ENCODE measurements at regions not wholly inside any gene's neighbourhood (a gene's known extent, or its start where the extent isn't known, plus 50 kb on each side); places are given as distances from the start of the nearest gene placed in this dataset.

GRCh38 chr12:45634273-45634917, 95.1 kb upstream of the ARID2 start:
- DNase-seq, result no peak

DNA sequence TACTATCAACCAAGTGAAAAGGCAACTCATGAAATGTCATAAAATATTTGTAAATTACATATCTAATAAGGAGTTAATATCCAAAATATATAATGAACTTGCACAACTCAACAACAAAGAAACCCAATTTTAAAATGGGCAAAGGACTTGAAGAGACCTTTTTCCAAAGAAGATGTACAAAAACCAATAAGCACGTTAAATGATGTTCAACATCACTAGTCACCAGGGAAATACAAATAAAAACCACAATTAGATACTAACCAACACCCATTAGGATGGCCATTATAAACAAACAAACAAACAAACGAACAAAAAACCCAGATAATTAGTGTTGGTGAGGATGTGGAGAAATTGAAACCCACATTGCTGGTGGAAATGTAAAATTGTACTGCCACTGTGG, 92.3 kb upstream of the ARID2 start:
- DNase-seq, result no peak

- DNase-seq, result no peak
Measured at GRCh38 chr12:45637706-45638105, 91.8 kb upstream of the ARID2 start.

DNA sequence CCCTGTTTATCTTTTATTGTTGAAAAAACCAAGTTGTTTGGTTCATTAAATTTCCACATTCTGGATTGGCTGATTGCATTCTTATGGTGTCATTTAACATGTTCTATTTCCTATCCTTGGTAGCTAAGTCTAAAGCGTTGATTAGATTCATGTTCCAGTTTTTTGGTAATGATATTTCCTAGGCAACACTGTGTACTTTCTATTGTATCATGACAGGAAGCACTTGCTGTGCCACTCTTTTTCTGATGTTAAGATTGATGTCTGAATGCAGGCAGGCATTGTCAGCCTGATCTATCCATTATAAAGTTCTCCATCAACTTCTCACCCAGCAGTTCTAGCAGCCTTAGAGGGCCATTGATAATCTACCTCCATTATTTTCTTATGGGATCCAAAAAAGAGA, 91.1 kb upstream of the ARID2 start:
- DNase-seq, result no peak

GRCh38 chr12:45644541-45644940, 85.0 kb upstream of the ARID2 start:
- peak in 1 of 5 experiments; percentile 21 for DNase-seq

- DNase-seq, result no peak
Measured at GRCh38 chr12:45646851-45647581, 82.5 kb upstream of the ARID2 start.

GRCh38 chr12:45648070-45648469, 81.4 kb upstream of the ARID2 start:
- DNase-seq, result no peak

- DNase-seq, result no peak
Measured at GRCh38 chr12:45651029-45651428, 78.5 kb upstream of the ARID2 start.

DNA sequence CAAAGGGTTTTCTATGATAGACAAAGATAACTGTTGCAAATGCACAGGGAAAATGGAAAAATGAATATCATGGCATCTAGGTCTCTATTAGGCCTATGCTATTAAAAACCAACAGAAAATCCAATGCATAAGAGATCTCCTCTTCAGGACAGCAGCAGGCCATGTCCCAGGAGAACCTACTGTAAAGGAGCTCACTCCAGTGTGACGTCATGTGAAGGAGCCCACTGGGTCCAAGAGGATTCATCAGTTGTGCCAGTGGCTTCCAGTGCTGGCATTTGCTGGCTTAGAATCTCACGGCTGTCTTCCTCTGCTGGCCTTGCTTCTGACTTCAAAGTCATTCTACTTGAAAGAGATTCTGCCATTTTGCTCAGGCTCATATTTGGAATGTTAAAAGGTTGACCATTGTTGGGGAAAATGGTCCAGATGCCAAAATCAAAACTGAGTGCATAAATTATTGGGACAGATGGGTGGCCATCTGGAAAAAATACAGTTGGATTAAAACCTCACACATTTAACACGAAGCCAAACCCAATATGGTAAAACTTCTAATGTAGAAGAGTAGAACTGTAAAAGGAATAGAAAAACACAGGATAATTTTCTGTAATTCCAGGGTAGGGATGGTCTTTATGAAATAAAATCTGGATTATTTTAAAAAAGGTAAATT, 75.4 kb upstream of the ARID2 start:
- no peak for DNase-seq

DNA sequence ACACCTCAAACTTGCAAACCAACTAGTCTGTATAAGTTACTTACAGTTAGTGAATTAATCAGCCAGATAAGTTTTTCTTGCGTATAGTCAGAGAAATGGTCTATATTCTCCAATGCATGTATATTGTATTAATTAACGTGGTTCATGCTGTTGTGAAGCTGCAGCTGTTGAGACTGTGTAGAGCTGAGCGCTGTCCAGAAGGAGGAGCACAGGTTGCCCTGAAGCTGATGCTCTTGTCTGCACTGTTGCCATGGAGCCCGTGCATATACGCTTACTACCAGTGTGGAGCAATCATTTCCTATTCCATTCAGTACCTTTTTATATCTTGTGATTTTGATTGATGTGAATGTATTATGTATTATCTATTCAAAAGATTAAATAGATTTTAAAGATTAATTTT, 74.3 kb upstream of the ARID2 start:
- peak in 3 of 5 experiments; percentile 41 to 82 (median 41) for DNase-seq

DNA sequence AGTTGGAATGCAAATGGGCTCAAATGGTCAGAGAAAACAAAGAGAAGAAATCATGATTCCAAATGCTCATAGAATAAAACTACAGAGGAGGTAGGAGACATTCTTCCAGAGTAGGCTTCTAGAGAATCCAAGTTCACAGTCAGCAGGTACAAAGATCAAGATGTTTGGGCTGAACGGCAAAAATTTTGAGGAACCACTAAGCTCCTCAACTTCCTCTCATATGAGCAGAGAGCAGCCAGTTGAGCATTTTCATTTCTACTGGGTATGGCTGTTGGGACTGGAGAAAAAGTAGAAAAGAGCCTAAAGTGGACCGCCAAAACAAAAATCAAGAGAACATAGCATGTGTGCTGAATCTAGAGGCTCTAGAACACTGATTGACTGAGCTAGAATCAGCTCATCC, 73.8 kb upstream of the ARID2 start:
- no peak for DNase-seq

DNA sequence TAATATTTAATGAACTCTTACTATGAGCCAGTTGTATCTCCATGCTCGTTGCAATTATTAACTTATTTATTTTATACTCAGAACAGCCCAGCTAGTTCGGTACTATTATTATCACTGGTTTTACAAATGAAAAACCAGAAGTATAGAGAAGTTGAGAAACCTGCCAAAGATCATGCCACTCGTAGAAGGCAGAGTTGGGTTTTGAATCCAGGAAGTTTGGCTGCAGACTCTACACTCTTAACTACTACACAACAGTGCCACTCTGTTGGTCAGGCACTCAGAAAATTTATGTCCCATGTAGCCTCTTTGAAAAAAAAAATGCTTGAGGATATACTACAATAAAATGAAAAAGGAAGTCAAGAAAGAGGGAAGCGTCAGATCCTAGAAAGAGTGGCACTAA, 71.5 kb upstream of the ARID2 start:
- DNase-seq, result no peak

- no peak for DNase-seq
Measured at GRCh38 chr12:45660330-45660729, 69.2 kb upstream of the ARID2 start.

GRCh38 chr12:45663455-45663854, 66.1 kb upstream of the ARID2 start:
- DNase-seq, result no peak

DNA sequence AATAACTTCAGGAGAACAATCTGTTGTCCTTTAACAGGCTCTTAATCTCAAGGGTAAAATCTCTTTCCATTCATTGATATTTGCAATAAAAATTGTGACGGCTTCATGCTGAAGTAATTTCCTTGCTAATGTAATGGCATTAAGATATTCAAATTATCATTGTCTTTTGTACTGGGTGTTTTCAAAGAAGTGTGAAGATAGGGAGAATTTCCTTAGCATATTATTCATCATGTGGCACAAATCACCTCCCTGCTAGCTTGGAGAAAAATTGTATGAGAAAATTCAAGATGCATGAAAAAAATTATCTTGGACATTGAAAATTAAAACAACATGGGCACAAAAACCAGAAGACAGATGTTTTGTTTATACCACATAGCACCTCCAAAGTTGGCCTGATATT, 63.6 kb upstream of the ARID2 start:
- DNase-seq, result no peak

DNA sequence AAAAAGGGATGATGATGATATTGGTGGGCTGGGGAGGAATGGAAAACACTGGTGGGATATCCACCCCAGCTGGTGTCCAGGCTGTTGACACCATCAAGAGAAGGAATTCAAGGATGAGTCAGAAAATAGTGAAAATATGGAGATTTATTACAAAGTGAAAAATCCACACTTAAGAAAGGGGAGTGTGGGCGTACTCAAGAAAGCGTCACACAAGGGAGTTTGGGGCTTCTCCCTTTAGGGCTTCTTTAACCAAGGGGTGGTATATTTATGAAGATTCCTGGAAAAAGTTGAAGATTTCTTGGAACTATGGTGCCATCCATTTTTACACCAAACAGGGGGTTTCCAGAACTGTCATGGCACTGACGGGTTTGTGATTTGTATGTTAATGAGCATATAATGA, 63.1 kb upstream of the ARID2 start:
- DNase-seq, result no peak

GRCh38 chr12:45666816-45667215, 62.7 kb upstream of the ARID2 start:
- DNase-seq, result no peak

DNA sequence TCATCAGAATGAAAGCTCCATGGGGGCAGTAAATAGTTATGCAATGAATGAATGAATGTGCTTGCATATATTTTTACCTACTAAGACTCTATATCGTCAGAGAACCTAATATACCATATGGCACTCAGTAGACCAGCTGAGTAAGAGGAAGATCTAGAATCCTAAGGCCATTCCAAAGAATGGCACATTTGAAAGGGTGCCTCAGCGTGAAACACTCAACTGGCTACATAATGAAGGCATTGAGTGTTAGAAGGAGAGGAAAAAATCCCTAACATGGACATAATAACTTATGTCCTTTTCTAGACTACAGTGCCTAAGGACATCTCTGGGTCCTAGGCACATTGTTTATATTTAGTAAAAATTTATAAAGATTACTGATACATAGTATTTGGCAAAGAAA, 61.7 kb upstream of the ARID2 start:
- no peak for DNase-seq

DNA sequence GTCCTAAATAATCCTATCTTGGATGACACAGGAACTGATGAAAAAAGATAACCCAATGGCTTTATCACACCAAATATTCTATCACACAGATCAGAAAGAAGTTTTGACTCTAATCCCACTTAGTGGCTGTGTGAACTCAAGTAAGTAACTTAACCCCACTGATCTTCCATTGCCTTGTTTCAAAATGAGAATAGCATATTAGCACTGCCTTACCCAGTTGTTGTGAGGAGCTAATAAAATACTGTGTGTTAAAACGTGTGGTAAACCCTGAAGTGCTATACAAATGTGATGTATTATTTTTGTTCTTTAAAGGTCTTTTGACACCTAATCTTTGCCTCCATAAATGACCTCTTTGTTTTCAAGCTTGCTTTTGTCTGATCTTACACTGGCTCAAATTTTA, 60.9 kb upstream of the ARID2 start:
- DNase-seq, result peak in 1 of 5 experiments; percentile 17

- DNase-seq, result peak in 2 of 5 experiments; percentile 3 to 84
Measured at GRCh38 chr12:45669093-45669492, 60.4 kb upstream of the ARID2 start.

DNA sequence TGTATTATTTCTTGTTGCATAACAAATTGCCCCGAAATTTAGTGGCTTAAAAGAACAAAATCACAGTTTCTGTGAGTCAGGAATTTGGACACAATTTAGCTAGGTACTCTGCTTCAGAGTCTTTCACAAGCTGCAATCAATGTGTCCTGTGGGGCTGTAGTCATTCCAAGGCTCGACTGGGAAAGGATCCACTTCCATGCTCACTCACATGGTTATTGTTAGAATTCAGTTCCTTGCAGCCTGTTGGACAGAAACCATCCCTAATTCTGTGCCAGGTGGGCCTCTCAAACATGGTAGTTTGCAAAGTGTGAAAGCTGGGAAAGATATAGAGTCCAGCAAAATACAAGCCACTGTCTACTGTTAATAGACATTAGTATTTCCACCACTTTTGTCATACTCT, 59.7 kb upstream of the ARID2 start:
- no peak for DNase-seq

DNA sequence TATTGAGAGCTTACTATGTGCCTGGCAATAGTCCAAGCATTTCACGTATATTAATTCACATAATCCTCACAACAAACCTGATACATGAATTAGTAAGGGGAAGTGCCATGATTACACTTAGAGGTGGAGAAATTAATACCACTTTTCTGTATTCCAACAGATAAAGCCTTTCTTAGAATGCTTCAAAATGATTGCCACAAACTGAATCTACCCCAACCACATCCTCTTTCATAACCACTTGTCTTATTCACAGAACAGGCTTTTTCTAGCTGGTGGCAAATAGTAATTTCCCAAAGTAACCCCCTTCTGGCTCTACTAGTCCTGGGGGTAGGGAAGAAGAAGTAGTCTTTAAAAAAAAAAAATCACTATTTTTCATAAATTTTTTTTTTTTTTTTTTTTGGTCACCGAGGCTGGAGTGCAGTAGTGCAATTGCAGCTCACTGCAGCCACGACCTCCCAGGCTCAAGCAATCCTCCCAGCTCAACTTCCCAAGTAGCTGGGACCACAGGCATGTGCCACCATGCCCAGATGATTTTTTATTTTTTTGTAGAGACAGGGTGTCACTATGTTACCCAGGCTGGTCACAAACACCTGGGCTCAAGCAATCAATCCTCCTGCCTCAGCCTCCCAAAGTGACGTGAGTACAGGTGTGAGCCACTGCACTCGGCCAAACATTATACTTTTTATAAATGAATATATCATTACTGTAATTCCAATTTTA, 59.0 kb upstream of the ARID2 start:
- DNase-seq, result peak in 2 of 5 experiments; percentile 29 to 89

GRCh38 chr12:45671254-45671653, 58.3 kb upstream of the ARID2 start:
- DNase-seq, result no peak

All from T-helper 2 cell (primary cell).